BJ (cell line): ENCODE measurements at regions not wholly inside any gene's neighbourhood (a gene's known extent, or its start where the extent isn't known, plus 50 kb on each side); places are given as distances from the start of the nearest gene placed in this dataset.

Experiments used
- CTCF ChIA-PET: fragments of 350-600 bp; formaldehyde crosslinking; extraction: SDS; loops from one replicate; lab custom pipeline; 2021; ENCODE audit warnings: antibody characterized with exemption, inconsistent platforms; lab: Yijun Ruan, JAX
- POLR2A ChIA-PET: fragments of 300-600 bp; sonication (Branson Sonifier 250); formaldehyde crosslinking; extraction: SDS; loops from one replicate; lab custom pipeline; 2021; ENCODE audit warnings: antibody characterized with exemption; lab: Charles Lee
- DNase-seq: peaks from one replicate; pipeline ENCODE4 v3.0.0-alpha.2; 2011; ENCODE audit warnings: low read depth
- H3K27me3 ChIP-seq: 2 replicates; pipeline ENCODE4 v1.6.0; 2011; ENCODE audit warnings: low read length; ENCODE audit not compliant: control insufficient read depth, insufficient read depth
- H3K36me3 ChIP-seq: 2 replicates; pipeline ENCODE4 v1.5.1; 2011; ENCODE audit warnings: low read length; ENCODE audit not compliant: control insufficient read depth, insufficient read depth
- H3K4me3 ChIP-seq: 2 replicates; pipeline ENCODE4 v1.5.1; 2011; ENCODE audit warnings: low read depth, mild to moderate bottlenecking, control low read depth, low read length
- CTCF ChIP-seq: IDR thresholded peaks from 2 replicates; pipeline ENCODE4 v1.5.1; 2011; ENCODE audit warnings: low read depth, mild to moderate bottlenecking, control low read depth, inconsistent platforms, low read length, moderate library complexity; ENCODE audit not compliant: insufficient read depth

GRCh38 chr10:120162471-120162870 lies 269.9 kb downstream of the SEC23IP start:
- ChIA-PET CTCF (no interaction called here), POLR2A (no interaction called here)
- Histone ChIP-seq H3K36me3 (no peaks in the 10 kb centered on the region), H3K4me3 (no peak overlapping the region), H3K27me3 (no peaks in the 10 kb centered on the region)
- TF ChIP-seq CTCF, result no peak
- no peak for DNase-seq

GRCh38 chr10:120172356-120172755 lies 279.8 kb downstream of the SEC23IP start:
- no peak for TF ChIP-seq CTCF
- ChIA-PET CTCF (no interaction called here), POLR2A (no interaction called here)
- no peaks in the 10 kb centered on the region for H3K27me3 ChIP-seq
- H3K36me3 ChIP-seq, result no peaks in the 10 kb centered on the region
- no peak for DNase-seq
- H3K4me3 ChIP-seq, result no peak overlapping the region

- H3K27me3 ChIP-seq, result no peaks in the 10 kb centered on the region
- DNase-seq, result no peak
- no peak overlapping the region for H3K4me3 ChIP-seq
- ChIA-PET CTCF (no interaction called here), POLR2A (no interaction called here)
- H3K36me3 ChIP-seq, result no peaks in the 10 kb centered on the region
- no peak for TF ChIP-seq CTCF
Observed at GRCh38 chr10:120174491-120174890, 282.0 kb downstream of the SEC23IP start.

GRCh38 chr10:120177330-120177729 lies 279.7 kb upstream of the PLPP4 start:
- DNase-seq, result no peak
- ChIA-PET CTCF (no interaction called here), POLR2A (no interaction called here)
- H3K4me3 ChIP-seq, result no peak overlapping the region
- H3K36me3 ChIP-seq, result no peaks in the 10 kb centered on the region
- TF ChIP-seq CTCF, result no peak
- no peaks in the 10 kb centered on the region for H3K27me3 ChIP-seq

GRCh38 chr10:120180160-120180559 lies 276.9 kb upstream of the PLPP4 start:
- no peak for TF ChIP-seq CTCF
- Histone ChIP-seq H3K4me3 (no peak overlapping the region), H3K36me3 (no peaks in the 10 kb centered on the region), H3K27me3 (no peaks in the 10 kb centered on the region)
- CTCF ChIA-PET, result no interaction called here
- POLR2A ChIA-PET, result no interaction called here
- DNase-seq, result no peak
